ENCODE measurements at regions not wholly inside any gene's neighbourhood (a gene's known extent, or its start where the extent isn't known, plus 50 kb on each side); places are given as distances from the start of the nearest gene placed in this dataset.

- TF ChIP-seq CTCF (IDR thresholded peaks at IDR 0.05) (no peak), POLR2A (IDR thresholded peaks at IDR 0.05) (no peak)
These were observed 126.7 kb upstream of the SLC27A6 start for GRCh38 chr5:128838623-128839022.

All from heart left ventricle (tissue), 13 donors.